ENCODE measurements at regions not wholly inside any gene's neighbourhood (a gene's known extent, or its start where the extent isn't known, plus 50 kb on each side); places are given as distances from the start of the nearest gene placed in this dataset.

GRCh38 chr10:110437761-110438341 is 59.9 kb upstream of the DUSP5 start:
- Histone ChIP-seq H3K27me3 (ENCODE audit: control insufficient read depth, extremely low read depth, insufficient read depth, low read length) (no peaks in the 10 kb centered on the region), H3K4me2 (ENCODE audit: control insufficient read depth, extremely low read depth, insufficient read depth, low read depth, low read length) (no peak overlapping the region), H3K4me3 (ENCODE audit: control insufficient read depth in 2 of 3, extremely low read depth in 1 of 3, insufficient read depth in 2 of 3, low read depth in 1 of 3, low read length in 3 of 3) (no peak overlapping the region), H3K36me3 (ENCODE audit: control insufficient read depth in 2 of 2, extremely low read depth in 1 of 2, insufficient read depth in 2 of 2, low read length in 2 of 2) (no peaks in the 10 kb centered on the region), H3K9ac (ENCODE audit: control insufficient read depth, extremely low read depth, insufficient read depth, low read length) (no peak overlapping the region), H3K4me1 (ENCODE audit: control insufficient read depth, extremely low read depth, insufficient read depth, low read length) (no peaks in the 10 kb centered on the region), H3K79me2 (ENCODE audit: control insufficient read depth, insufficient read depth, low read length) (no peaks in the 10 kb centered on the region), H3K9me3 (ENCODE audit: control insufficient read depth, low read depth, low read length) (no peaks in the 10 kb centered on the region), H4K20me1 (ENCODE audit: control insufficient read depth, extremely low read depth, insufficient read depth, low read length) (no peaks in the 10 kb centered on the region), H2AFZ (ENCODE audit: control insufficient read depth, low read length) (no peak overlapping the region), H3K27ac (ENCODE audit: control insufficient read depth, insufficient read depth, low read length) (no peak overlapping the region), H3K9me1 (ENCODE audit: control insufficient read depth, extremely low read depth, insufficient read depth, low read length) (no peaks in the 10 kb centered on the region)
- TF ChIP-seq CTCF (optimal IDR thresholded peaks at IDR 0.05 in 1 of 3, IDR thresholded peaks at IDR 0.05 in 1 of 3, conservative IDR thresholded peaks at IDR 0.05 in 1 of 3; ENCODE audit: extremely low read depth in 1 of 3, insufficient read depth in 2 of 3, low read length in 3 of 3) (no peak), EZH2 (IDR thresholded peaks at IDR 0.05; ENCODE audit: low read length) (no peak)
- FAIRE-seq (no peak), DNase-seq (ENCODE audit: low read depth, low spot score) (no peak)
- dilution Hi-C loops (cut with MboI; ENCODE audit: extremely low pct_ligation_motif_present, low sequenced_read_pairs): no loop called here

- Histone ChIP-seq H3K9me3 (ENCODE audit: control insufficient read depth, low read depth, low read length) (no peaks in the 10 kb centered on the region), H3K9me1 (ENCODE audit: control insufficient read depth, extremely low read depth, insufficient read depth, low read length) (no peaks in the 10 kb centered on the region), H3K9ac (ENCODE audit: control insufficient read depth, extremely low read depth, insufficient read depth, low read length) (no peak overlapping the region), H4K20me1 (ENCODE audit: control insufficient read depth, extremely low read depth, insufficient read depth, low read length) (no peaks in the 10 kb centered on the region), H3K79me2 (ENCODE audit: control insufficient read depth, insufficient read depth, low read length) (no peaks in the 10 kb centered on the region), H3K27ac (ENCODE audit: control insufficient read depth, insufficient read depth, low read length) (no peak overlapping the region), H3K36me3 (ENCODE audit: control insufficient read depth in 2 of 2, extremely low read depth in 1 of 2, insufficient read depth in 2 of 2, low read length in 2 of 2) (no peaks in the 10 kb centered on the region), H3K4me3 (ENCODE audit: control insufficient read depth in 2 of 3, extremely low read depth in 1 of 3, insufficient read depth in 2 of 3, low read depth in 1 of 3, low read length in 3 of 3) (no peak overlapping the region), H3K4me1 (ENCODE audit: control insufficient read depth, extremely low read depth, insufficient read depth, low read length) (peaks cover 16% of the 10 kb centered on the region), H2AFZ (ENCODE audit: control insufficient read depth, low read length) (no peak overlapping the region), H3K4me2 (ENCODE audit: control insufficient read depth, extremely low read depth, insufficient read depth, low read depth, low read length) (no peak overlapping the region), H3K27me3 (ENCODE audit: control insufficient read depth, extremely low read depth, insufficient read depth, low read length) (no peaks in the 10 kb centered on the region)
- FAIRE-seq: no peak
- dilution Hi-C loops (cut with MboI; ENCODE audit: extremely low pct_ligation_motif_present, low sequenced_read_pairs): no loop called here
- TF ChIP-seq EZH2 (IDR thresholded peaks at IDR 0.05; ENCODE audit: low read length) (no peak), CTCF (optimal IDR thresholded peaks at IDR 0.05 in 1 of 3, IDR thresholded peaks at IDR 0.05 in 1 of 3, conservative IDR thresholded peaks at IDR 0.05 in 1 of 3; ENCODE audit: extremely low read depth in 1 of 3, insufficient read depth in 2 of 3, low read length in 3 of 3) (no peak)
- no peak for DNase-seq (ENCODE audit: low read depth, low spot score)
Measured at GRCh38 chr10:110442746-110443145, 55.0 kb upstream of the DUSP5 start.

All from keratinocyte (primary cell).